Endothelial cell of umbilical vein (primary cell): ENCODE measurements at regions not wholly inside any gene's neighbourhood (a gene's known extent, or its start where the extent isn't known, plus 50 kb on each side); places are given as distances from the start of the nearest gene placed in this dataset.

Experiments used
- BruUV-seq: library from RNA; stranded (reverse); fragments of 400-500 nt; replicated peaks from 2 replicates; lab custom pipeline; 2021; lab: Mats Ljungman, UMichigan
- CTCF ChIA-PET: fragments of 300-600, 350-600 bp; sonication (Branson Sonifier 250); formaldehyde crosslinking; loops from one replicate; lab custom pipeline; 2021; ENCODE audit warnings: antibody characterized with exemption, inconsistent platforms; lab: Charles Lee
- POLR2A ChIA-PET: fragments of 300-600, 350-600 bp; sonication (Branson Sonifier 250); formaldehyde crosslinking; loops from one replicate; lab custom pipeline; 2021; ENCODE audit warnings: antibody characterized with exemption, inconsistent platforms; lab: Charles Lee
- DNase-seq: peaks from one replicate; pipeline ENCODE4 v3.0.0-alpha.2; 2011; ENCODE audit warnings: low read depth, low spot score
- FAIRE-seq: peaks from 2 replicates; lab custom pipeline; 2011; peaks lifted over from hg19 to GRCh38; lab: Jason Lieb, UNC
- H2AFZ ChIP-seq: 2 replicates; pipeline ENCODE4 v1.6.0; 2012; ENCODE audit warnings: low read depth, low read length, control low read depth, inconsistent platforms
- H3K27ac ChIP-seq: 2 replicates; pipeline ENCODE4 v1.5.1; 2011; ENCODE audit warnings: low read depth, mild to moderate bottlenecking, control low read depth, low read length, moderate library complexity; ENCODE audit not compliant: insufficient read depth
- H3K27me3 ChIP-seq, 2 experiments: 2 replicates each; pipeline versions ENCODE4 v1.6.0 to v1.6.1; 2011; ENCODE audit warnings: low read length in 2 of 2, mixed read lengths in 1 of 2; ENCODE audit not compliant: control insufficient read depth in 2 of 2, insufficient read depth in 2 of 2
- H3K36me3 ChIP-seq, 2 experiments: 2 replicates in 1 of 2; 3 replicates in 1 of 2; pipeline ENCODE4 v1.5.1; 2011; ENCODE audit warnings: low read length in 2 of 2, mild to moderate bottlenecking in 1 of 2, moderate library complexity in 1 of 2; ENCODE audit not compliant: control insufficient read depth in 2 of 2, insufficient read depth in 2 of 2; ENCODE audit errors: extremely low read depth in 1 of 2
- H3K4me1 ChIP-seq: 3 replicates; pipeline ENCODE4 v1.5.1; 2011; ENCODE audit warnings: mild to moderate bottlenecking, low read length; ENCODE audit not compliant: control insufficient read depth, insufficient read depth; ENCODE audit errors: extremely low read depth
- H3K4me2 ChIP-seq: 2 replicates; pipeline ENCODE4 v1.6.1; 2011; ENCODE audit warnings: low read length, control low read depth, mixed read lengths; ENCODE audit not compliant: insufficient read depth
- H3K4me3 ChIP-seq, 3 experiments: fragments of 200-600 bp in 1 of 3; sonication (generic), shearing (Covaris generic) in 1 of 3; replicated peaks in 1 of 3; 2 replicates each; pipeline ENCODE4 v1.5.1; 2011 to 2016; ENCODE audit warnings: control low read depth in 3 of 3, low read length in 3 of 3, mild to moderate bottlenecking in 2 of 3, inconsistent platforms in 1 of 3, low read depth in 1 of 3, moderate library complexity in 1 of 3; ENCODE audit not compliant: insufficient read depth in 1 of 3
- H3K79me2 ChIP-seq: 2 replicates; pipeline ENCODE4 v1.6.0; 2012; ENCODE audit warnings: low read length, inconsistent platforms; ENCODE audit not compliant: control insufficient read depth, insufficient read depth
- H3K9ac ChIP-seq: replicated peaks from 2 replicates; pipeline ENCODE3; 2011; ENCODE audit warnings: low read length, control low read depth; ENCODE audit not compliant: insufficient read depth; ENCODE audit errors: extremely low read depth
- H3K9me1 ChIP-seq: replicated peaks from 3 replicates; pipeline ENCODE4 v1.6.0; 2011; ENCODE audit warnings: mild to moderate bottlenecking, low read length; ENCODE audit not compliant: control insufficient read depth, insufficient read depth; ENCODE audit errors: extremely low read depth
- H3K9me3 ChIP-seq: replicated peaks from 2 replicates; pipeline ENCODE4 v1.5.1; 2012; ENCODE audit warnings: low read length, inconsistent platforms; ENCODE audit not compliant: control insufficient read depth, insufficient read depth
- H4K20me1 ChIP-seq: replicated peaks from 2 replicates; pipeline ENCODE3; 2011; ENCODE audit warnings: mild to moderate bottlenecking, low read length; ENCODE audit not compliant: control insufficient read depth, insufficient read depth; ENCODE audit errors: extremely low read depth
- CTCF ChIP-seq, 2 donors: IDR thresholded peaks; 1 replicate in 1 of 2; 2 replicates in 1 of 2; pipeline ENCODE4 v1.5.1; 2011; ENCODE audit warnings: low read length in 2 of 2, mild to moderate bottlenecking in 2 of 2, moderate library complexity in 2 of 2, control low read depth in 1 of 2, inconsistent platforms in 1 of 2, low read depth in 1 of 2; ENCODE audit not compliant: insufficient read depth in 1 of 2; ENCODE audit errors: extremely low read depth in 1 of 2
- EZH2 ChIP-seq: IDR thresholded peaks from 2 replicates; pipeline ENCODE4 v1.6.1; 2012; ENCODE audit warnings: borderline replicate concordance, low read depth, mild to moderate bottlenecking, moderate library complexity, low read length, inconsistent platforms; ENCODE audit not compliant: severe bottlenecking
- FOS ChIP-seq: IDR thresholded peaks from 2 replicates; pipeline ENCODE4 v1.6.1; 2011; ENCODE audit warnings: mild to moderate bottlenecking, low read length, moderate library complexity, borderline replicate concordance; ENCODE audit not compliant: insufficient read depth
- GATA2 ChIP-seq: IDR thresholded peaks from 2 replicates; pipeline ENCODE4 v1.7.0; 2011; ENCODE audit warnings: low read depth, mild to moderate bottlenecking, moderate library complexity, mixed read lengths, low read length; ENCODE audit not compliant: insufficient read length, insufficient read depth
- JUN ChIP-seq: IDR thresholded peaks from 2 replicates; pipeline ENCODE4 v1.6.1; 2011; ENCODE audit warnings: borderline replicate concordance, low read depth; ENCODE audit not compliant: insufficient read length, insufficient read depth
- MYC ChIP-seq: IDR thresholded peaks from one replicate; pipeline ENCODE4 v1.6.1; 2011; ENCODE audit warnings: mild to moderate bottlenecking, low read depth, low read length
- POLR2A ChIP-seq: IDR thresholded peaks from 2 replicates; pipeline ENCODE4 v1.6.1; 2012; ENCODE audit warnings: low read depth, mild to moderate bottlenecking, control low read depth, low read length
- POLR2AphosphoS5 ChIP-seq: IDR thresholded peaks from 2 replicates; pipeline ENCODE4 v1.6.1; 2012; ENCODE audit warnings: low read depth, mild to moderate bottlenecking, control low read depth, low read length, moderate library complexity; ENCODE audit not compliant: insufficient read depth
- dilution Hi-C: fragments of 300-500 bp; cut with MboI; formaldehyde crosslinking; loops from one replicate; pipeline ENCODE4 v1.15.0; 2019; ENCODE audit warnings: low sequenced_read_pairs; ENCODE audit not compliant: extremely low pct_ligation_motif_present
- intact Hi-C: fragments of 100-400 bp; cut with micrococcal nuclease; formaldehyde crosslinking; loops from one replicate; pipeline ENCODE4 v1.10.0; 2022
- TF ChIP-seq, protein P1 (sequence below): IDR thresholded peaks from 2 replicates; pipeline ENCODE4 v1.6.1; 2011; ENCODE audit not compliant: insufficient read depth, insufficient read length

DNA sequence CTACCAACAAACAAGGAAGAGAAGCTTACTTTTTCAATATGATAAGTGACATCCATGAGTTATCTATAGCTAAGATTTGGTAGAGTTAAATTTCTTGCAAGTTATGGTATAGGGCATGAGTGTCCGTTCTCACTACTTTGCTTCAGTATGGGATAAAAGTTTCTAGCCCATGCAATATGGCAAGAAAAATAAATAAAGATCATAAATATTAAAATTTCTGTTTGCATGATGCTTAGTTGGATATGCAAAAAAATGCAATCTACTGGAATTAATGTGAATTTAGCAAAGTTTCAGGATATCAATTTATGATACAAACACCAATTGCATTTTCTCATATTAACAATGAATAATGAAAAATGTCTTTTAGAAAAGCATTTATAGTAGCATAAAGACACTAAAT is 148.7 kb upstream of the ADARB2 start:
- TF ChIP-seq JUN, result no peak
- TF ChIP-seq, protein P1, sequence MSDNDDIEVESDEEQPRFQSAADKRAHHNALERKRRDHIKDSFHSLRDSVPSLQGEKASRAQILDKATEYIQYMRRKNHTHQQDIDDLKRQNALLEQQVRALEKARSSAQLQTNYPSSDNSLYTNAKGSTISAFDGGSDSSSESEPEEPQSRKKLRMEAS, result no peak
- no peak for TF ChIP-seq EZH2
- no peak for TF ChIP-seq POLR2AphosphoS5
- TF ChIP-seq GATA2, result no peak
- no peak for TF ChIP-seq CTCF (IDR thresholded peaks at IDR 0.05; ENCODE audit: extremely low read depth in 1 of 2, insufficient read depth in 1 of 2, low read depth in 1 of 2, low read length in 2 of 2)
- TF ChIP-seq POLR2A, result no peak
- no peak for TF ChIP-seq MYC
- no peak for TF ChIP-seq FOS
- CTCF ChIA-PET, result no interaction called here
- POLR2A ChIA-PET, result no interaction called here

More for the DNA sequence above, 148.7 kb upstream of the ADARB2 start:
- Histone ChIP-seq H4K20me1 (no peaks in the 10 kb centered on the region), H2AFZ (no peak overlapping the region), H3K9me1 (no peaks in the 10 kb centered on the region), H3K9ac (no peak overlapping the region), H3K4me3 (no peak overlapping the region), H3K4me1 (no peaks in the 10 kb centered on the region), H3K27ac (no peak overlapping the region), H3K36me3 (no peaks in the 10 kb centered on the region), H3K27me3 (no peaks in the 10 kb centered on the region), H3K9me3 (peaks cover 1% of the 10 kb centered on the region), H3K79me2 (no peaks in the 10 kb centered on the region), H3K4me2 (no peak overlapping the region)
- dilution Hi-C loops, result no loop called here
- DNase-seq (no peak), FAIRE-seq (no peak)
- intact Hi-C loops, result no loop called here
- BruUV-seq, result no TSS peak
